GM12891 (cell line): ENCODE measurements at regions not wholly inside any gene's neighbourhood (a gene's known extent, or its start where the extent isn't known, plus 50 kb on each side); places are given as distances from the start of the nearest gene placed in this dataset.

ENCODE experiments used
- DNase-seq: peaks from one replicate; pipeline ENCODE4 v3.0.0; 2011; ENCODE audit warnings: low spot score; ENCODE audit not compliant: insufficient read length
- FAIRE-seq: peaks from 2 replicates; lab custom pipeline; 2011; peaks lifted over from hg19 to GRCh38; lab: Jason Lieb, UNC
- PAX5 ChIP-seq: IDR thresholded peaks from 2 replicates; pipeline ENCODE4 v1.6.1; 2011; ENCODE audit warnings: low read length, moderate library complexity, mild to moderate bottlenecking; ENCODE audit not compliant: insufficient read depth, severe bottlenecking
- POLR2A ChIP-seq: IDR thresholded peaks from 2 replicates; pipeline ENCODE4 v1.6.1; 2011; ENCODE audit warnings: low read depth, low read length, control low read depth
- POLR2AphosphoS5 ChIP-seq: IDR thresholded peaks from 2 replicates; pipeline ENCODE4 v1.6.1; 2011; ENCODE audit warnings: low read depth, low read length, control low read depth
- POU2F2 ChIP-seq: IDR thresholded peaks from 2 replicates; pipeline ENCODE4 v1.6.1; 2011; ENCODE audit warnings: low read depth, mild to moderate bottlenecking, control low read depth, low read length, moderate library complexity
- SPI1 ChIP-seq: IDR thresholded peaks from 2 replicates; pipeline ENCODE4 v1.6.1; 2011; ENCODE audit warnings: low read depth, low read length, control low read depth
- TAF1 ChIP-seq: IDR thresholded peaks from 2 replicates; pipeline ENCODE4 v1.6.1; 2011; ENCODE audit warnings: low read depth, low read length, control low read depth

DNA sequence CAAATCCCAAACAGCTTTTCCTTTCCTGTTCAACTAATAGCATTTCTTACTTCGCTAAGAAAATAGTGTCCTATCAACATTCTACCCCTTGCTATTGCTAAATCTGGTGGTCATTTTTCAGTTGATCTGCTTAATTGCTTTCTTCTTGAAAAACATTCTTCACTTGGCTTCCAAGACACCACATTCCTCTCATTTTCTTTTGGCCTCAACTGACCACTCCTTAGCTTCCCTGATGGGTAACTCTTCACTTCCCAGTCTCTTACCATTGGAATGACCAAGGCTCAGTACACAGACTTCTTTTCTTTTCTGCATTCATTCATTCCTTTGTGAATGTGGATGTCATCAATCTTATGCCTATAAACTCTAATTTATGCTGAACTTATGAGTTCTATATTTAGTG lies 230.8 kb upstream of the CDH2 start:
- DNase-seq (no peak), FAIRE-seq (no peak)
- TF ChIP-seq POU2F2, result no peak
- no peak for TF ChIP-seq PAX5
- TF ChIP-seq TAF1, result no peak
- no peak for TF ChIP-seq POLR2A
- no peak for TF ChIP-seq POLR2AphosphoS5

DNA sequence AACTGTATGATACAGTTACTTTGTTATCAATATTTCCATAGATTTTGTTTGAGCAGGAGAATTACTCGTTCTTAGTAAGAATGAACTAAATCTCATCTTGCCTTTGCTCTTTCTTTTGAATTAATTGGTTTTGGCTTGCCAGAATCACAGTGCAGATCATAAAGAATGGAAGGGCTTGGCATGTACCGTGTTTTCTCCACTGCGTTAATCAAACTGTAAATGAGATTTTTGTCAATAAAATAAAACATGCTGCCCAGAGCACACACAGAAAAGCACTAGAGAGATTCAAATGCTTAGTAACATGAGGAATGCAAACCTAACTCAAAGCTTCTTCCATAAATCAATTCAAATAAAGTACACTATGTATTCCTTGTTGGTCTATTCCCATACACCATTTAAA lies 229.6 kb upstream of the CDH2 start:
- DNase-seq, result no peak
- TF ChIP-seq POLR2AphosphoS5, result no peak
- TF ChIP-seq PAX5, result no peak
- TF ChIP-seq SPI1, result no peak
- no peak for TF ChIP-seq POU2F2
- TF ChIP-seq TAF1, result no peak
- TF ChIP-seq POLR2A, result no peak
- FAIRE-seq, result no peak

DNA sequence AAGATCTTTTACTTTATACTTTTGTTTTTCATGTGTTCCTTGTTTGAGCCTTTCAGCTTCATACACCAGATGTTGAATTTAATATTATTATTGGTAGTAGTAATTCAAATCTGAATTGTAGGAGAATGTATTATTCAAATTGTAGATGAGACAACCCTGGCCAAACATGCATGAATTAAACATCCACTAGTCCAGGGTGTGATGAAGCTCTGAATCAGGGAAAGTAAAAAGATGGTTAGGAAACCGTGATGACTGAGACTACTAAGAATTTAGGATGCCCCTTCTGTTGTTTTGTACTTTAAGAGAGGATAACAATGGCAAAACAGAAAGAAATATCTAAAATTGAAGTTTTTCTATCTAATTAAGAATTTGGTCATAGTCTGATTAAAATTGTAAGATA lies 227.8 kb upstream of the CDH2 start:
- no peak for FAIRE-seq

DNA sequence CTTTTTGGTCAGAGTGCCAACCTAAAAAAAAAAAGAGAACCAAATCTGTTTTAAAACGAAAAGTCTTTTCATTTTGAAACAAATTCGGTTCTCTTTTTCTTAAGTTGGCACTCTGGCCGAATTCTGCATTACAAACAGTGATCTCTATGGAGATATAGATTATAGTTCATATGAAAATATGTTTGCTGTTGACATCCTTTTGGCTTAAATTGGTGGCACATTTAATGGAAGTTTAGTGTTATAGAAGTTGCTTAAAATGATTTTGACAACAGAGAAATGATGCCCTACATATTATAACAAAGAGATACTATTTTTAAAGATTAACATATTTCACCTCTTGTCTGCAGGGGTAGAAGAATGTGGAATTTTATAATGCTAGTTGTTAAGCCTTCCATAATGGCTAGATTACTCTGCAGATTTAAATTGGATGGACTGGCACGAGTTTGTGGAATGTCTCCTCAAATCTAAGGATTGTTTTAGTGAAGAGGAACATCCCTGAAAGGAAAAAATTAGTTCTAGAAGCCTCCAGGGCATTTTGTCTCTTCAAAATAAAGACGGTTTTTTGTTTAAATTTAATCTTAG lies 222.9 kb upstream of the CDH2 start:
- DNase-seq (no peak), FAIRE-seq (no peak)
- TF ChIP-seq PAX5 (no peak), POU2F2 (no peak), TAF1 (no peak), POLR2A (no peak), POLR2AphosphoS5 (no peak), SPI1 (no peak)

More for the DNA sequence above, 227.8 kb upstream of the CDH2 start:
- DNase-seq, result no peak
- no peak for TF ChIP-seq POLR2AphosphoS5
- no peak for TF ChIP-seq SPI1
- no peak for TF ChIP-seq PAX5
- no peak for TF ChIP-seq POU2F2
- no peak for TF ChIP-seq TAF1
- TF ChIP-seq POLR2A, result no peak

DNA sequence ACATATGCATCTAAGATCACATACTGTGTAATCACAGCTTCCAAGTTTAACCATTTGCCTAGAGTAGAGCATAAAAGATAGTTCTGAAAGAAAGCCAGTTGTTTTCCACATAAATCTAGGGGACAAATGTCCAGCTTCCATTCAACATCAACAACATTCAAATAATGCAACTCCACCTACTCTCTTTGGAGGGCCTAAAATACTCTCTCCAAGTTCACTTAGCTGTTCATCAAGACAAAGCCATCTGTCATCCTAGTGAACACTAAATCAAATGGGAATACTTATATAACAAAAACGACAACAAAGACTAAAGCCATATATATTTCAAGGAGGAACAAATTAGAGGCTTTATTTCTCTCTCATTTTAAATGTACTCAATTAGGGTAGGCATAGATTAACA lies 221.5 kb upstream of the CDH2 start:
- FAIRE-seq (no peak), DNase-seq (no peak)
- TF ChIP-seq POLR2AphosphoS5, result no peak
- no peak for TF ChIP-seq SPI1
- no peak for TF ChIP-seq POLR2A
- TF ChIP-seq TAF1, result no peak
- no peak for TF ChIP-seq POU2F2
- no peak for TF ChIP-seq PAX5

DNA sequence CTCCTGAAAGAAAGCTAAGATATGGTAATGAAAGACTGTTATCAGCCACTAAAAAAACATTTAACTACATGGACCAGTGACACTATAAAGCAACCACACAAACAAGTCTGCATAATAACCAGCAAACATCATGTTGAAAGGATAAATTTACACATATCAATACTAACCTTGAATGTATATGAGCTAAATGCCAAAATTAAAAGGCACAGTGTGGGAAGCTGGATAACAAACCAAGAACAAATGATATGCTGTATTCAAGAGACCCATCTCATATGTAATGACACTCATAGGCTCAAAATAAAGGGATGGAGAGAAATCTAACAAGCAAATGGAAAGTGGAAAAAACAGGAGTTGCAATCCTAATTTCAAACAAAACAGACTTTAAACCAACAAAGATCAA lies 213.1 kb upstream of the CDH2 start:
- TF ChIP-seq POLR2A (no peak), TAF1 (no peak), POU2F2 (no peak), POLR2AphosphoS5 (no peak), SPI1 (no peak), PAX5 (no peak)
- FAIRE-seq (no peak), DNase-seq (no peak)

DNA sequence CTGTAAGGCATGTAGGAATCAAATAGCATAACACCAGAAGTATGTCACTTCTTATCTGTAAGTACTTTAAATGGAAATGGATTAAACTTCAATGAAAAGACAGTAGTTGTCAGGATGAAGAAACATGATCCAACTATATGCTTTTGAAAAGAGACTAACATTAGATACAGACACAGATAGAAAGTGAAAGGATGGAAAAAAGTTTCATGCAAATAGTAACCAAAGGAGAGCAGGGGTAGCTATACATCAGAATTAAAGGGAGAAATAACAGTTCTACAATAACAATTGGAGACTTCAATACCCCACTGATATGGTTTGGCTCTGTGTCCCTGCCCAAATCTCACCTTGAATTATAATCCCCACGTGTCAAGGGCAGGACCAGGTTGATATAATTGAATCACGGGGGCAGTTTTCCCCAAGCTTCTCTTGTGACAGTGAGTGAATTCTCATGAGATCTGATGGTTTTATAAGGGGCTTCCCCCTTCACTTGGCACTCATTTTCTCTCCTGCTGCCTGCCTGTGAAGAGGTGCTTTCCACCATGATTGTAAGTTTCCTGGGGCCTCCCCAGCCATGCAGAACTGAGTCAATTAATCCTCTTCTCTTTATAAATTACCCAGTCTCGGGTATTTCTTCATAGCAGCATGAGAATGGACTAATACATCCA lies 205.4 kb upstream of the CDH2 start:
- FAIRE-seq, result no peak
- DNase-seq, result no peak
- no peak for TF ChIP-seq POLR2AphosphoS5
- no peak for TF ChIP-seq TAF1
- TF ChIP-seq POU2F2, result no peak
- no peak for TF ChIP-seq POLR2A
- no peak for TF ChIP-seq PAX5
- no peak for TF ChIP-seq SPI1

DNA sequence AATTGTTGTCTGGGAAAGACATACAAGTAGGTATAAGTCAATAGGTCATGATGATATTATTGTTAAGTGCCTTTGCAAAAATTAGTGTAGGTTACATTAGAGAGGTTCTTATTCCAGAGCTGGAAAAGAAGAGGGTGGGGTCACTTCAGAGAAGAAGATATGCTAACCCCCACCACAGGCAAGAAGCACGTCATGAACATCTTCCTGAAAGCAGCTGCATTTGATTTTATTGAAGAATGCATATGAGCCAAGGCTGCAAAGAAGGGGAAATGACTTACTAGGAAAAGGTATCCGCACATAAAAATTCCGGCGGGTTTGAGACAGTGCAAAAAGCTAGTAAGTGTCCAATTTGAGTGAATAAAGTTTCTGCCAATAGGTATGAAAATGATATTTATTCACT lies 195.3 kb upstream of the CDH2 start:
- FAIRE-seq (no peak), DNase-seq (no peak)
- TF ChIP-seq POLR2A (no peak), POU2F2 (no peak), SPI1 (no peak), TAF1 (no peak), PAX5 (no peak), POLR2AphosphoS5 (no peak)

DNA sequence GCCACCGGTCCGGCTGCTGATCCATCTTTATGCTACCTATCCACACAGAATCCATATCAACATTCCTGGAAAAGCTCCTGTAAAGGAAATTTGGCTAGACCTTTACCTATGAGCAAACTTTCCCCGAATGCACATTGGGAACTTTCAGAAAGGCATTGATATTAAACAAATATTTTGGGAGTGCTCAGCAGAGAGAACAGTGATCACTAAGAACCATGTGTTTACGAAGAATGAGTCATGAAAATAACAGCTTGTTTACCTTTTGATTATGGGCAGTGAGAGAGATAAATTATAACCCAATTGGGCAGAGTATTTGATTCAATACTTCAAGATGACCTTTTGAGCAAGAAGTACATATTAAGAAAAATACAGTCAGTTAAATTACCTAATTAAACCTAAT lies 189.7 kb upstream of the CDH2 start:
- DNase-seq (no peak), FAIRE-seq (no peak)
- TF ChIP-seq POLR2AphosphoS5 (no peak), POLR2A (no peak), SPI1 (no peak), PAX5 (no peak), POU2F2 (no peak), TAF1 (no peak)

DNA sequence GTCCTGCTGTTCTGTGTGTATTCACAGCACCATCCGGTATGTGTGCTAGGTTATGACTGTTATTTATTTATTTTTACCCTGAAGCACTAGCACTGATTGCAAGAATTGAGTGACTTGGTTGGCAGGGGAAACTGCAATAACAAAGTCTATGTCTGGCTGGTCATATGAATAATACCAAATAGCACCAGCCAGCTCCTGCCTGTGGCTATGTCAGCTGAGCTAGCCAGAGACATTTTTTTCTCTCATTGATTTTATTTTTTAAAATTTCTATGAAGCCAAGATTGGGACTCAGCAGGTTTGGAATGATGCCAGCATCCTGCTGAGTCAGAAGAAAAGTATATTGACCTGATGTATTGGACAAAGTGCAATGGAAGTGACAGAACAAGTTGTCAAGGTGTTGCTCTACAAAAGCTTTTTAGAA lies 188.5 kb upstream of the CDH2 start:
- no peak for FAIRE-seq

More for the DNA sequence above, 188.5 kb upstream of the CDH2 start:
- no peak for DNase-seq
- TF ChIP-seq POLR2A, result no peak
- TF ChIP-seq POLR2AphosphoS5, result no peak
- TF ChIP-seq PAX5, result no peak
- TF ChIP-seq POU2F2, result no peak
- TF ChIP-seq TAF1, result no peak
- TF ChIP-seq SPI1, result no peak
